Transverse colon (tissue), 4 donors: ENCODE measurements at regions not wholly inside any gene's neighbourhood (a gene's known extent, or its start where the extent isn't known, plus 50 kb on each side); places are given as distances from the start of the nearest gene placed in this dataset.
A peak's percentile ranks its signal among the peaks of the same experiment; 100 is the strongest.

Source experiments
- DNase-seq: peaks from one replicate; pipeline ENCODE4 v3.0.0-alpha.2; 2019
- H3K27ac ChIP-seq, 4 donors: fragments of 200-600 bp; sonication (generic); 2 replicates each; pipeline ENCODE4 v1.5.1; 2016 to 2018; ENCODE audit warnings: inconsistent platforms in 4 of 4
- H3K27me3 ChIP-seq: fragments of 200-600 bp; sonication (generic); 2 replicates; pipeline ENCODE4 v1.5.1; 2017; ENCODE audit warnings: inconsistent platforms
- H3K36me3 ChIP-seq, 4 donors: fragments of 200-600 bp; sonication (generic); 2 replicates each; pipeline ENCODE4 v1.5.1; 2017 to 2019; ENCODE audit warnings: inconsistent platforms in 4 of 4
- H3K4me1 ChIP-seq, 4 donors: fragments of 200-600 bp; sonication (generic); 2 replicates each; pipeline ENCODE4 v1.5.1; 2017 to 2020; ENCODE audit warnings: inconsistent platforms in 4 of 4
- H3K4me3 ChIP-seq, 4 donors: fragments of 200-600 bp; sonication (generic); 1 replicate in 1 of 4; 2 replicates in 3 of 4; pipeline versions ENCODE4 v1.5.1 to v1.6.1; 2017 to 2019; ENCODE audit warnings: inconsistent platforms in 4 of 4
- H3K9me3 ChIP-seq, 2 donors: fragments of 200-600 bp; sonication (generic); 2 replicates each; pipeline ENCODE4 v1.5.1; 2017 to 2019; ENCODE audit warnings: inconsistent platforms in 2 of 2
- EP300 ChIP-seq: sonication (generic); formaldehyde crosslinking; IDR thresholded peaks from one replicate; pipeline ENCODE4 v1.6.1; 2017; ENCODE audit warnings: antibody characterized with exemption, low read depth
- POLR2A ChIP-seq: fragments of 450-650 bp; IDR thresholded peaks from one replicate; pipeline ENCODE4 v1.6.1; 2016; ENCODE audit warnings: antibody characterized with exemption, mild to moderate bottlenecking, moderate library complexity
- POLR2AphosphoS5 ChIP-seq, 3 donors: sonication (generic); formaldehyde crosslinking; IDR thresholded peaks; one replicate each; pipeline ENCODE4 v1.6.1; 2016; ENCODE audit warnings: antibody characterized with exemption in 3 of 3
- WGBS, 2 donors: methylation state at CpG; one replicate each; pipeline ENCODE4 v1.1.5; 2018; ENCODE audit warnings: low coverage in 1 of 2; 5-methylcytosine and 5-hydroxymethylcytosine counted together
- in situ Hi-C, 4 donors: fragments of 200-750 bp; cut with MboI; loops; one replicate each; pipeline versions ENCODE4 v1.15.0 to v1.15.1; 2017; ENCODE audit warnings: low sequenced_read_pairs in 3 of 4, low pct_ligation_motif_present in 1 of 4, low pct_unique_long_range_greater_than_20kb in 1 of 4
- intact Hi-C: fragments of 100-400 bp; cut with DNase I; formaldehyde crosslinking; loops from one replicate; pipeline ENCODE4 v1.15.1; 2023; ENCODE audit warnings: low total_unique reads
- TF ChIP-seq, protein P1 (sequence below), 5 experiments: fragments of 200-600 bp in 3 of 5; fragments of 450-650 bp in 2 of 5; sonication (generic) in 3 of 5; IDR thresholded peaks; 1 replicate in 2 of 5; 2 replicates in 3 of 5; pipeline ENCODE4 v1.5.1; 2016 to 2017; ENCODE audit warnings: antibody characterized with exemption in 5 of 5, inconsistent platforms in 3 of 5, mild to moderate bottlenecking in 2 of 5, moderate library complexity in 1 of 5

DNA sequence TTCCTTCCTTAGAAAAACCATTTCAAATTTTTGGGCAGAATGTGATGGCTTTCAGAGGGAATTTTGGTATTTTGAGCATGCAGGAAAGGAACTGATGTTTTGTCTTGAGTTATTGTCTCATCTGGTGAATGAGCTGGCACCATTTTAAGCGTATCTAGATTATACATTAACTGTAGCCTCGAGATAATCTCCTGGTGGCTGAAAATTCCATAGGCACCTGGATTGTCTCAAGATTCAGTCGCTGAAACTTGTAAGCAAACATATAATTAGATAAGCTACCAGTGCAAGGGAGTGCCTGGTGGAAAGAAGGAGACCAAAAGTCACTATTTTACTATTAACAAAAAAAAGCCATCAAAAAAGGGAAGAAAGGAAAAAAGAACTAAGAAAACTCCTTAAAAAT is 687.8 kb upstream of the DDX18 start:
- no peak overlapping the region for H3K27ac ChIP-seq
- TF ChIP-seq POLR2AphosphoS5 (IDR thresholded peaks at IDR 0.05) = no peak
- no peak for TF ChIP-seq EP300
- no peak for TF ChIP-seq POLR2A
- TF ChIP-seq, protein P1, sequence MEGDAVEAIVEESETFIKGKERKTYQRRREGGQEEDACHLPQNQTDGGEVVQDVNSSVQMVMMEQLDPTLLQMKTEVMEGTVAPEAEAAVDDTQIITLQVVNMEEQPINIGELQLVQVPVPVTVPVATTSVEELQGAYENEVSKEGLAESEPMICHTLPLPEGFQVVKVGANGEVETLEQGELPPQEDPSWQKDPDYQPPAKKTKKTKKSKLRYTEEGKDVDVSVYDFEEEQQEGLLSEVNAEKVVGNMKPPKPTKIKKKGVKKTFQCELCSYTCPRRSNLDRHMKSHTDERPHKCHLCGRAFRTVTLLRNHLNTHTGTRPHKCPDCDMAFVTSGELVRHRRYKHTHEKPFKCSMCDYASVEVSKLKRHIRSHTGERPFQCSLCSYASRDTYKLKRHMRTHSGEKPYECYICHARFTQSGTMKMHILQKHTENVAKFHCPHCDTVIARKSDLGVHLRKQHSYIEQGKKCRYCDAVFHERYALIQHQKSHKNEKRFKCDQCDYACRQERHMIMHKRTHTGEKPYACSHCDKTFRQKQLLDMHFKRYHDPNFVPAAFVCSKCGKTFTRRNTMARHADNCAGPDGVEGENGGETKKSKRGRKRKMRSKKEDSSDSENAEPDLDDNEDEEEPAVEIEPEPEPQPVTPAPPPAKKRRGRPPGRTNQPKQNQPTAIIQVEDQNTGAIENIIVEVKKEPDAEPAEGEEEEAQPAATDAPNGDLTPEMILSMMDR (IDR thresholded peaks at IDR 0.05) = no peak
- no peaks in the 10 kb centered on the region for H3K27me3 ChIP-seq
- H3K4me1 ChIP-seq = peaks cover 0 to 10% (median 2%) of the 10 kb centered on the region in 4 donors
- intact Hi-C loops = no loop called here
- H3K36me3 ChIP-seq = no peaks in the 10 kb centered on the region
- H3K9me3 ChIP-seq = no peaks in the 10 kb centered on the region
- WGBS, 2 donors = 29 to 31% methylated on average over 3 of the region's 3 CpGs
- no peak for DNase-seq
- in situ Hi-C loops = no loop called here
- H3K4me3 ChIP-seq = no peak overlapping the region

DNA sequence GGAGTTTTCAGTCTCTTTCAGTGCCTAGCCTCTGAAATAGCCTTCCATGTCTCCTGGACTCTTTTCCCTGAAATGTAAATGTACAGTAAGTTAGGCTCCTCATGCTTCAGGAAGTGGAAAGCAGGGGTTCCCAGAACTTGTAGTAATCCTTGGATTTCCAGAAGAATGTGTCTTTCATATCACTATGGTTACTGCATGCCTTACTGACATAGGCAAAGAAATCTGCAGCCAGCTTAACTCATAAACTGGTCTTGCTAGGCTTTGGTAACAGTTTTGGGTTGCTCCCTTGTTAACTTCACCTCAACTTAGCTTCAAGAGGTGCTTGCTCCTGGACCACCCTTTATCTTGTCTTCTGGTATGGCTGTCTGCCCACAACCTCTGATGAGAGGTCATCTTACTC is 686.8 kb upstream of the DDX18 start:
- no peak for DNase-seq
- Histone ChIP-seq H3K4me3 (no peak overlapping the region), H3K36me3 (no peaks in the 10 kb centered on the region), H3K9me3 (no peaks in the 10 kb centered on the region), H3K4me1 (peaks cover 0 to 10% (median 2%) of the 10 kb centered on the region in 4 donors), H3K27ac (peak overlapping the region in 2 of 4 donors; percentile 27 to 32), H3K27me3 (no peaks in the 10 kb centered on the region)
- intact Hi-C loops (no loop called here), in situ Hi-C loops (no loop called here)
- TF ChIP-seq POLR2AphosphoS5 (IDR thresholded peaks at IDR 0.05) (no peak), EP300 (no peak), POLR2A (no peak)
- TF ChIP-seq, protein P1 (IDR thresholded peaks at IDR 0.05) = no peak

DNA sequence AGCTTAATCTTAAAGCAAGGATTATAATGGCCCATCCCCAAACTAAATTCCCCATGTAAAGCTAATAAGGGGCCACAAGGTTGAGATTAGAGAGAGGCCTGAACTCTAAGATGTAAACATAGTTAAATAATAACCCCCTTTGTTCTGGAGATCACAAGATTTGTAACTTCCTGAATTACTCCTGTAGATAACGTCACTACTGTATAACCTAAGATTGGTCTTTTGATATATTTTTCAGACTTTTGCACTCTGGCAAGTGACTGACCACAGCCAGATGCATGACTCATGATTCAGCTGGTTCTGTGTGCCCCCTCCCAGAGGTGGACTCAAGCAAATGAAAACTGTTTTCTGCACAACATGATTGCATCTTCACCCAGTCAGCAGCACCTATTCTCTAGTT is 686.0 kb upstream of the DDX18 start:
- WGBS, 2 donors = 13% methylated on average over 1 of the region's 1 CpG; no CpG with 5 or more reads in 1 of the 2 donors
- H3K4me3 ChIP-seq = no peak overlapping the region
- no peaks in the 10 kb centered on the region for H3K9me3 ChIP-seq
- no peak for TF ChIP-seq POLR2AphosphoS5 (IDR thresholded peaks at IDR 0.05)
- TF ChIP-seq EP300 = no peak
- TF ChIP-seq POLR2A = no peak
- TF ChIP-seq, protein P1 (IDR thresholded peaks at IDR 0.05) = no peak
- peaks cover 0 to 10% (median 2%) of the 10 kb centered on the region in 4 donors for H3K4me1 ChIP-seq
- peak overlapping the region in 1 of 4 donors; percentile 27 for H3K27ac ChIP-seq
- H3K27me3 ChIP-seq = no peaks in the 10 kb centered on the region
- intact Hi-C loops (no loop called here), in situ Hi-C loops (no loop called here)
- no peak for DNase-seq
- H3K36me3 ChIP-seq = no peaks in the 10 kb centered on the region

DNA sequence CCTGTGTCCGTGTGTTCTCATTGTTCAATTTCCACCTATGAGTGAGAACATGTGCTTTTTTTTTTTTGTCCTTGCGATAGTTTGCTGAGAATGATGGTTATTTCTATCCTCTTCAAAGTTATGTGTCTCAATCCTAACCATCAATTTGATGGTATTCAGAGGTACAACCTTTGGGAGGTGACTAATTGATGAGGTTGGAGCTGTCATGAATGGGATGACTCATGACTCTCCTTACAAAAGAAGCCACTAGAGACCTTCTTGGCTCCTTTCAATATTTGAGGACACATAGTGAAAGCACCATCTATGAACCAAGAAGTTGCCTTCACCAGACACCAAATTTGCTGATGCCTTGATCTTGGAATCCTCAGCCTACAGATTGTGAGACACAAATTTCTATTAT is 677.1 kb upstream of the DDX18 start:
- H3K9me3 ChIP-seq = no peaks in the 10 kb centered on the region
- no peaks in the 10 kb centered on the region for H3K4me1 ChIP-seq
- in situ Hi-C loops (no loop called here), intact Hi-C loops (no loop called here)
- no peak for TF ChIP-seq POLR2AphosphoS5 (IDR thresholded peaks at IDR 0.05)
- TF ChIP-seq EP300 = no peak
- H3K27me3 ChIP-seq = no peaks in the 10 kb centered on the region
- H3K4me3 ChIP-seq = no peak overlapping the region
- no peaks in the 10 kb centered on the region for H3K36me3 ChIP-seq
- no peak for DNase-seq
- WGBS, 2 donors = 71 to 88% methylated on average over 2 of the region's 2 CpGs
- H3K27ac ChIP-seq = no peak overlapping the region

DNA sequence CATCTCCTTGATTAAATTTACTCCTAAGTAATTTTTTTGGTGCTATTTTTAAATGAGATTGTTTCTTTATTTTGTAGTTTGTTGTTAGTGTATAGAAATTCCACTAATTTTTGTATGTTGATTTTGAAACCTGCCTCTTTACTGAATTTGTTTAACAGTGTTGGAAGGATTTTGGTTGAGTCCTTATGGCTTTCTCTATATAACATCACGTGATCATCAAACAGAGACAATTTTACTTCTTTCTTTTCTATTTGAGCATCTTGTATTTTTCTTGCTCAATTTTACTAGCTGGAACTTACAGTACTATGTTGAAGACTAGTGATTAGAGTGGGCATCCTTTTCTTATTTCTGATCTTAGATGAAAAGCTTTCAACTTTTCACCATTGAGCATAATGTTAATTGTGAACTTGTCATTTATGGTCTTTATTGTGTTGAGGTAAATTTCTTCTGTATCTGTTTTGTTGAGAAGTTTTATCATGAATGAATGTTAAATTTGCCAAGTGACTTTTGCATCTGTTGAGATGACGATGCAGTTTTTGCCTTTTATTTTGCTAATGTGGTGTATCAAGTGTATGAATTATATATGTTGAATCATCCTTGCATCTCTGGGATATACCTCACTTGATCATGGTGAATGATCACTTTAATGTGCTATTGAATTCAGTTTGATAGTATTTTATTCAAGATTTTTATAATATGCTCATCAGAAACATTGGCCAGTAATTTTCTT is 645.3 kb upstream of the DDX18 start:
- intact Hi-C loops (no loop called here), in situ Hi-C loops (no loop called here)
- H3K4me1 ChIP-seq = no peaks in the 10 kb centered on the region
- H3K9me3 ChIP-seq = peaks cover 4 to 8% of the 10 kb centered on the region in 2 donors
- no peak overlapping the region for H3K27ac ChIP-seq
- no peaks in the 10 kb centered on the region for H3K27me3 ChIP-seq
- no peak for DNase-seq
- H3K4me3 ChIP-seq = no peak overlapping the region
- no peaks in the 10 kb centered on the region for H3K36me3 ChIP-seq
- WGBS, 2 donors = 63 to 86% methylated on average over 2 of the region's 2 CpGs
- TF ChIP-seq EP300 (no peak), POLR2A (no peak), POLR2AphosphoS5 (IDR thresholded peaks at IDR 0.05) (no peak)
- TF ChIP-seq, protein P1 (IDR thresholded peaks at IDR 0.05) = no peak
